ENCODE measurements at regions not wholly inside any gene's neighbourhood (a gene's known extent, or its start where the extent isn't known, plus 50 kb on each side); places are given as distances from the start of the nearest gene placed in this dataset.

- TF ChIP-seq ZNF274 (IDR thresholded peaks at IDR 0.05; ENCODE audit: low read length) = no peak
- TF ChIP-seq ZNF274 (tag by site-specific recombination; IDR thresholded peaks at IDR 0.05; ENCODE audit: borderline replicate concordance) = no peak
- TF ChIP-seq ZNF501 (tag by site-specific recombination; IDR thresholded peaks at IDR 0.05) = no peak
- no peak for TF ChIP-seq ZNF112 (tag by site-specific recombination; IDR thresholded peaks at IDR 0.05)
- TF ChIP-seq ZSCAN30 (tag by site-specific recombination; IDR thresholded peaks at IDR 0.05) = no peak
- no peak for TF ChIP-seq ZNF600 (tag by site-specific recombination; IDR thresholded peaks at IDR 0.05)
These were observed 329.9 kb downstream of the FOXO1 start (continued) for GRCh38 chr13:40336228-40337221.

- Histone ChIP-seq H3K4me1 (ENCODE audit: control insufficient read depth, insufficient read depth, low read length) (no peaks in the 10 kb centered on the region), H3K36me3 (ENCODE audit: control insufficient read depth in 2 of 2, insufficient read depth in 1 of 2, low read length in 2 of 2) (no peaks in the 10 kb centered on the region), H3K27ac (ENCODE audit: extremely low read depth, low read depth, low read length) (no peak overlapping the region), H3K9me3 (ENCODE audit: control insufficient read depth, insufficient read depth, low read depth, low read length) (no peaks in the 10 kb centered on the region), H3K4me3 (ENCODE audit: low read depth, low read length) (no peak overlapping the region)
- no peak for TF ChIP-seq SP7 (tag by site-specific recombination; IDR thresholded peaks at IDR 0.05)
- no peak for TF ChIP-seq ZNF473 (tag by site-specific recombination; IDR thresholded peaks at IDR 0.05)
- no peak for TF ChIP-seq ZNF514 (tag by site-specific recombination; IDR thresholded peaks at IDR 0.05)
- TF ChIP-seq ZNF362 (tag by site-specific recombination; IDR thresholded peaks at IDR 0.05) = no peak
- TF ChIP-seq ZNF548 (tag by site-specific recombination; IDR thresholded peaks at IDR 0.05) = no peak
- TF ChIP-seq ZFHX2 (tag by site-specific recombination; conservative IDR thresholded peaks at IDR 0.05) = no peak
- no peak for TF ChIP-seq ZFP3 (tag by site-specific recombination; IDR thresholded peaks at IDR 0.05; ENCODE audit: low read depth)
- TF ChIP-seq ZNF792 (tag by site-specific recombination; IDR thresholded peaks at IDR 0.05) = no peak
- no peak for TF ChIP-seq ZNF561 (tag by site-specific recombination; IDR thresholded peaks at IDR 0.05; ENCODE audit: borderline replicate concordance)
- no peak for TF ChIP-seq ZNF544 (tag by site-specific recombination; IDR thresholded peaks at IDR 0.05)
- no peak for TF ChIP-seq TCF7L2 (IDR thresholded peaks at IDR 0.05; ENCODE audit: borderline replicate concordance, low read depth, low read length)
- no peak for TF ChIP-seq PRDM1 (tag by site-specific recombination; IDR thresholded peaks at IDR 0.05)
- no peak for TF ChIP-seq ZNF341 (tag by site-specific recombination; IDR thresholded peaks at IDR 0.05; ENCODE audit: low read depth)
- no peak for TF ChIP-seq ZBTB44 (tag by site-specific recombination; IDR thresholded peaks at IDR 0.05)
- no peak for TF ChIP-seq WT1 (tag by site-specific recombination; IDR thresholded peaks at IDR 0.05)
- TF ChIP-seq OSR2 (tag by site-specific recombination; IDR thresholded peaks at IDR 0.05) = no peak
- no peak for TF ChIP-seq ZNF596 (tag by site-specific recombination; IDR thresholded peaks at IDR 0.05)
- TF ChIP-seq HOXD13 (CRISPR knock-in tag; IDR thresholded peaks at IDR 0.05; ENCODE audit: borderline replicate concordance) = no peak
- TF ChIP-seq ZFP69B (tag by site-specific recombination; IDR thresholded peaks at IDR 0.05) = no peak
- no peak for TF ChIP-seq ZNF121 (tag by site-specific recombination; IDR thresholded peaks at IDR 0.05)
- ChIA-PET CTCF (no interaction called here), POLR2A (no interaction called here)
These were observed 328.8 kb downstream of the FOXO1 start for GRCh38 chr13:40337651-40338050.
